ENCODE measurements at regions not wholly inside any gene's neighbourhood (a gene's known extent, or its start where the extent isn't known, plus 50 kb on each side); places are given as distances from the start of the nearest gene placed in this dataset.

- intact Hi-C loops (cut with micrococcal nuclease), result no loop called here
- Mint-ChIP-seq H3K4me1 (no peaks in the 10 kb centered on the region), H3K36me3 (ENCODE audit: low read depth) (no peaks in the 10 kb centered on the region), H3K4me3 (no peak overlapping the region), H3K27ac (no peak overlapping the region), H3K9me3 (no peaks in the 10 kb centered on the region), H3K27me3 (no peaks in the 10 kb centered on the region)
- no peak for ATAC-seq (ENCODE audit: low read depth)
- DNase-seq, result no peak
- TF ChIP-seq, protein P1, sequence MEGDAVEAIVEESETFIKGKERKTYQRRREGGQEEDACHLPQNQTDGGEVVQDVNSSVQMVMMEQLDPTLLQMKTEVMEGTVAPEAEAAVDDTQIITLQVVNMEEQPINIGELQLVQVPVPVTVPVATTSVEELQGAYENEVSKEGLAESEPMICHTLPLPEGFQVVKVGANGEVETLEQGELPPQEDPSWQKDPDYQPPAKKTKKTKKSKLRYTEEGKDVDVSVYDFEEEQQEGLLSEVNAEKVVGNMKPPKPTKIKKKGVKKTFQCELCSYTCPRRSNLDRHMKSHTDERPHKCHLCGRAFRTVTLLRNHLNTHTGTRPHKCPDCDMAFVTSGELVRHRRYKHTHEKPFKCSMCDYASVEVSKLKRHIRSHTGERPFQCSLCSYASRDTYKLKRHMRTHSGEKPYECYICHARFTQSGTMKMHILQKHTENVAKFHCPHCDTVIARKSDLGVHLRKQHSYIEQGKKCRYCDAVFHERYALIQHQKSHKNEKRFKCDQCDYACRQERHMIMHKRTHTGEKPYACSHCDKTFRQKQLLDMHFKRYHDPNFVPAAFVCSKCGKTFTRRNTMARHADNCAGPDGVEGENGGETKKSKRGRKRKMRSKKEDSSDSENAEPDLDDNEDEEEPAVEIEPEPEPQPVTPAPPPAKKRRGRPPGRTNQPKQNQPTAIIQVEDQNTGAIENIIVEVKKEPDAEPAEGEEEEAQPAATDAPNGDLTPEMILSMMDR (IDR thresholded peaks at IDR 0.05), result no peak
- ChIA-PET CTCF (no interaction called here), POLR2A (no interaction called here)
Measured at GRCh38 chr9:78866207-78867132, 569.5 kb downstream of the PSAT1 start.

- no peaks in the 10 kb centered on the region for H3K36me3 Mint-ChIP-seq (ENCODE audit: low read depth)
- DNase-seq (no peak), ATAC-seq (ENCODE audit: low read depth) (no peak)
- ChIA-PET POLR2A (no interaction called here), CTCF (no interaction called here)
- H3K4me3 Mint-ChIP-seq, result no peak overlapping the region
- H3K27me3 Mint-ChIP-seq, result peaks cover 3% of the 10 kb centered on the region
- TF ChIP-seq, protein P1 (IDR thresholded peaks at IDR 0.05), result no peak
- H3K9me3 Mint-ChIP-seq, result peaks cover 2% of the 10 kb centered on the region
- H3K4me1 Mint-ChIP-seq, result no peaks in the 10 kb centered on the region
- intact Hi-C loops (cut with micrococcal nuclease), result no loop called here
- H3K27ac Mint-ChIP-seq, result no peak overlapping the region
Measured at GRCh38 chr9:78871086-78871451, 574.1 kb downstream of the PSAT1 start.

DNA sequence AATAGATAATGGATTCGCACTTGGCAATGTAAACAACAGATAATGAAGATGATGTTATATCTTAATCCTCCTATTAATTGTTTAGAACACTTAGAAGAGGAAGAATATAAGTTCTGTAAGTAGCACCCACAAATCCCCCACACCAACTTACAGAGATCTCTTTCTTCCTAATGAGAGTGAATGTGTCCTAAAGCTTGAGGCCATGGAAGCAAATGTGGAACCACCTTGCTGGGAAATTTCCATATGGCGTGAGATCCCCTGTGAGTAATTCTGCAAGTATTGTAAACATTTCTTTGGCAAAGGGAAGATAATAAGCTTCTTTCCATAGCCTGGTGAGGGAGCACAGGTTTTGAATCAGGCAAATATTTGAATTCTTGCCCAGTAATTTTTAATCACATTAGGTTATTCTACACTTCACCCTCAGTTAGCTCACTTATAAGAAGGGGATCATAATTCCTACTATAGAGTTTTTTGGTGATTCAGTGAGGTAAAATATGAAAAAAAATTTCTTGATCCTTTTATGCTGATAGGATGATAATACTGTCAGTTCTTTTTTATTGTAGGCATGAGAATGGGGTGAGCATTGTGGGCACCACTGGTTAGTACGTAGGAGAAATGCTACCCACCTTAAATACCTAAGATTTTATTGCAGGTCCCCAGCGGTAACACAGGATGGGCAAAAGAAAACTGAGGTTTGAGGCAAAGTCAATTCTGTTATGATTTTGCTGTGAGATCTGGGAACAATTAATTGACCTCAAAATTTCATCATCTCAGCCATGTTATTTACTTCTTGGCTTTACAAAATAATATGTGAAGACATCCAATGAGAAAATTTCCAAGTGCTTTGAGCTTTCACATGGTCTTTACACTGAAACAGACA is 574.8 kb downstream of the PSAT1 start:
- Mint-ChIP-seq H3K27ac (no peak overlapping the region), H3K27me3 (peaks cover 3% of the 10 kb centered on the region), H3K36me3 (ENCODE audit: low read depth) (no peaks in the 10 kb centered on the region), H3K4me3 (no peak overlapping the region), H3K4me1 (no peaks in the 10 kb centered on the region), H3K9me3 (peaks cover 2% of the 10 kb centered on the region)
- TF ChIP-seq, protein P1 (IDR thresholded peaks at IDR 0.05), result no peak
- intact Hi-C loops (cut with micrococcal nuclease), result no loop called here
- ATAC-seq (ENCODE audit: low read depth) (no peak), DNase-seq (no peak)
- POLR2A ChIA-PET, result no interaction called here
- CTCF ChIA-PET, result no interaction called here

GRCh38 chr9:78874061-78874460 is 577.1 kb downstream of the PSAT1 start:
- peaks cover 3% of the 10 kb centered on the region for H3K27me3 Mint-ChIP-seq

More at GRCh38 chr9:78874061-78874460, 577.1 kb downstream of the PSAT1 start:
- Mint-ChIP-seq H3K4me3 (no peak overlapping the region), H3K9me3 (peaks cover 2% of the 10 kb centered on the region), H3K27ac (no peak overlapping the region), H3K36me3 (ENCODE audit: low read depth) (no peaks in the 10 kb centered on the region), H3K4me1 (no peaks in the 10 kb centered on the region)
- ATAC-seq (ENCODE audit: low read depth), result no peak
- POLR2A ChIA-PET, result no interaction called here
- no peak for DNase-seq
- CTCF ChIA-PET, result no interaction called here
- intact Hi-C loops (cut with micrococcal nuclease), result no loop called here
- TF ChIP-seq, protein P1 (IDR thresholded peaks at IDR 0.05), result no peak
